ENCODE measurements at regions not wholly inside any gene's neighbourhood (a gene's known extent, or its start where the extent isn't known, plus 50 kb on each side); places are given as distances from the start of the nearest gene placed in this dataset.
"Not testable (repeated sequence)": the region's sequence is repeated elsewhere in the genome, so short reads cannot be mapped to it uniquely, and the experiment has no call there.

GRCh38 chr5:110268985-110269384 is 457.5 kb downstream of the TMEM232 start:
- no peak for ATAC-seq (ENCODE audit: low read depth)
- Histone ChIP-seq H3K27ac (ENCODE audit: poor library complexity, severe bottlenecking) (no peak overlapping the region), H3K27me3 (ENCODE audit: insufficient read depth, poor library complexity, severe bottlenecking) (no peaks in the 10 kb centered on the region)

GRCh38 chr5:110269478-110270142 is 456.9 kb downstream of the TMEM232 start:
- Histone ChIP-seq H3K9me3 (ENCODE audit: severe bottlenecking) (no peaks in the 10 kb centered on the region), H3K4me3 (ENCODE audit: severe bottlenecking) (no peak overlapping the region), H3K27me3 (ENCODE audit: insufficient read depth, poor library complexity, severe bottlenecking) (no peaks in the 10 kb centered on the region), H3K36me3 (ENCODE audit: low read depth) (no peaks in the 10 kb centered on the region), H3K4me1 (ENCODE audit: insufficient read depth, poor library complexity, severe bottlenecking) (no peaks in the 10 kb centered on the region), H3K27ac (ENCODE audit: poor library complexity, severe bottlenecking) (no peak overlapping the region)
- DNase-seq (ENCODE audit: low spot score), result no peak
- ATAC-seq (ENCODE audit: low read depth), result no peak
- TF ChIP-seq CTCF (IDR thresholded peaks at IDR 0.05; ENCODE audit: poor library complexity, severe bottlenecking), result no peak

More at GRCh38 chr5:110268985-110269384, 457.5 kb downstream of the TMEM232 start:
- no peaks in the 10 kb centered on the region for H3K36me3 ChIP-seq (ENCODE audit: low read depth)
- no peak for DNase-seq (ENCODE audit: low spot score)
- H3K9me3 ChIP-seq (ENCODE audit: severe bottlenecking), result no peaks in the 10 kb centered on the region
- no peaks in the 10 kb centered on the region for H3K4me1 ChIP-seq (ENCODE audit: insufficient read depth, poor library complexity, severe bottlenecking)
- no peak overlapping the region for H3K4me3 ChIP-seq (ENCODE audit: severe bottlenecking)
- TF ChIP-seq CTCF (IDR thresholded peaks at IDR 0.05; ENCODE audit: poor library complexity, severe bottlenecking), result no peak

GRCh38 chr5:110275878-110276277 is 450.6 kb downstream of the TMEM232 start:
- TF ChIP-seq CTCF (IDR thresholded peaks at IDR 0.05; ENCODE audit: poor library complexity, severe bottlenecking), result no peak
- DNase-seq (ENCODE audit: low spot score) (no peak), ATAC-seq (ENCODE audit: low read depth) (no peak)
- H3K9me3 ChIP-seq (ENCODE audit: severe bottlenecking), result no peaks in the 10 kb centered on the region
- no peak overlapping the region for H3K27ac ChIP-seq (ENCODE audit: poor library complexity, severe bottlenecking)
- no peak overlapping the region for H3K4me3 ChIP-seq (ENCODE audit: severe bottlenecking)
- H3K36me3 ChIP-seq (ENCODE audit: low read depth), result no peaks in the 10 kb centered on the region
- no peaks in the 10 kb centered on the region for H3K4me1 ChIP-seq (ENCODE audit: insufficient read depth, poor library complexity, severe bottlenecking)
- H3K27me3 ChIP-seq (ENCODE audit: insufficient read depth, poor library complexity, severe bottlenecking), result no peaks in the 10 kb centered on the region

GRCh38 chr5:110278449-110278848 is 448.0 kb downstream of the TMEM232 start:
- DNase-seq (ENCODE audit: low spot score); H3K27ac ChIP-seq (ENCODE audit: poor library complexity, severe bottlenecking); H3K9me3 ChIP-seq (ENCODE audit: severe bottlenecking); H3K36me3 ChIP-seq (ENCODE audit: low read depth); ATAC-seq (ENCODE audit: low read depth); H3K27me3 ChIP-seq (ENCODE audit: insufficient read depth, poor library complexity, severe bottlenecking); H3K4me3 ChIP-seq (ENCODE audit: severe bottlenecking); H3K4me1 ChIP-seq (ENCODE audit: insufficient read depth, poor library complexity, severe bottlenecking): not testable (repeated sequence)

GRCh38 chr5:110284121-110284520 is 442.4 kb downstream of the TMEM232 start:
- not testable (repeated sequence) for ATAC-seq (ENCODE audit: low read depth); H3K27ac ChIP-seq (ENCODE audit: poor library complexity, severe bottlenecking); H3K9me3 ChIP-seq (ENCODE audit: severe bottlenecking); H3K4me3 ChIP-seq (ENCODE audit: severe bottlenecking); H3K36me3 ChIP-seq (ENCODE audit: low read depth); H3K4me1 ChIP-seq (ENCODE audit: insufficient read depth, poor library complexity, severe bottlenecking); DNase-seq (ENCODE audit: low spot score); H3K27me3 ChIP-seq (ENCODE audit: insufficient read depth, poor library complexity, severe bottlenecking)

All from RWPE2 (cell line).